Parathyroid adenoma (tissue), 2 donors: ENCODE measurements at regions not wholly inside any gene's neighbourhood (a gene's known extent, or its start where the extent isn't known, plus 50 kb on each side); places are given as distances from the start of the nearest gene placed in this dataset.

Experiments used
- H2AFZ ChIP-seq: fragments of 300-600 bp; sonication (generic); one replicate; pipeline ENCODE4 v1.7.0; 2017; ENCODE audit warnings: antibody characterized with exemption, mild to moderate bottlenecking
- H3K27ac ChIP-seq: fragments of 300-600 bp; sonication (generic); one replicate; pipeline ENCODE4 v1.7.0; 2017
- H3K27me3 ChIP-seq: fragments of 300-600 bp; sonication (generic); one replicate; pipeline ENCODE4 v1.7.0; 2017; ENCODE audit warnings: low read length; ENCODE audit not compliant: control insufficient read depth, insufficient read depth
- H3K36me3 ChIP-seq: fragments of 300-600 bp; sonication (generic); one replicate; pipeline ENCODE4 v1.7.0; 2017; ENCODE audit warnings: low read length; ENCODE audit not compliant: control insufficient read depth, insufficient read depth
- H3K4me1 ChIP-seq: fragments of 300-600 bp; sonication (generic); one replicate; pipeline ENCODE4 v1.7.0; 2017; ENCODE audit warnings: control low read depth
- H3K4me2 ChIP-seq: fragments of 300-600 bp; sonication (generic); one replicate; pipeline ENCODE4 v1.7.0; 2017; ENCODE audit warnings: low read length
- H3K4me3 ChIP-seq: fragments of 300-600 bp; sonication (generic); one replicate; pipeline ENCODE4 v1.7.0; 2017; ENCODE audit warnings: low read depth, low read length
- H3K79me2 ChIP-seq: fragments of 300-600 bp; sonication (generic); one replicate; pipeline ENCODE4 v1.7.0; 2017; ENCODE audit warnings: control low read depth
- H3K9ac ChIP-seq: fragments of 300-600 bp; sonication (generic); one replicate; pipeline ENCODE4 v1.7.0; 2017; ENCODE audit warnings: mild to moderate bottlenecking
- H3K9me3 ChIP-seq: fragments of 300-600 bp; sonication (generic); one replicate; pipeline ENCODE4 v1.7.0; 2017; ENCODE audit warnings: low read length; ENCODE audit not compliant: control insufficient read depth
- CTCF ChIP-seq: fragments of 300-600 bp; sonication (generic); IDR thresholded peaks from one replicate; pipeline ENCODE4 v1.7.0; 2017; ENCODE audit warnings: antibody characterized with exemption, mild to moderate bottlenecking
- donor health status: primary hyperparathyroidism.

GRCh38 chr3:76377074-76377473, 591.7 kb upstream of the ZNF717 start:
- H3K9ac ChIP-seq = no peak overlapping the region
- H3K4me3 ChIP-seq = no peak overlapping the region
- H3K27me3 ChIP-seq = no peaks in the 10 kb centered on the region
- H3K4me2 ChIP-seq = no peak overlapping the region
- no peak overlapping the region for H2AFZ ChIP-seq
- no peak overlapping the region for H3K27ac ChIP-seq
- no peaks in the 10 kb centered on the region for H3K36me3 ChIP-seq
- no peaks in the 10 kb centered on the region for H3K4me1 ChIP-seq
- no peaks in the 10 kb centered on the region for H3K79me2 ChIP-seq
- no peak for TF ChIP-seq CTCF
- H3K9me3 ChIP-seq = no peaks in the 10 kb centered on the region

GRCh38 chr3:76378789-76379188, 593.4 kb upstream of the ZNF717 start:
- Histone ChIP-seq H2AFZ (no peak overlapping the region), H3K4me1 (no peaks in the 10 kb centered on the region), H3K79me2 (no peaks in the 10 kb centered on the region), H3K36me3 (no peaks in the 10 kb centered on the region), H3K27ac (no peak overlapping the region), H3K9ac (no peak overlapping the region), H3K9me3 (no peaks in the 10 kb centered on the region), H3K4me3 (no peak overlapping the region), H3K4me2 (no peak overlapping the region), H3K27me3 (no peaks in the 10 kb centered on the region)
- TF ChIP-seq CTCF = no peak

- Histone ChIP-seq H3K4me3 (no peak overlapping the region), H3K9me3 (no peaks in the 10 kb centered on the region), H3K36me3 (no peaks in the 10 kb centered on the region), H3K79me2 (no peaks in the 10 kb centered on the region), H2AFZ (no peak overlapping the region), H3K4me2 (no peak overlapping the region), H3K9ac (no peak overlapping the region), H3K4me1 (no peaks in the 10 kb centered on the region), H3K27ac (no peak overlapping the region), H3K27me3 (no peaks in the 10 kb centered on the region)
- no peak for TF ChIP-seq CTCF
These were observed 598.4 kb upstream of the ZNF717 start for GRCh38 chr3:76383781-76384180.

GRCh38 chr3:76387000-76387399, 601.7 kb upstream of the ZNF717 start:
- H3K27me3 ChIP-seq = no peaks in the 10 kb centered on the region
- TF ChIP-seq CTCF = no peak
- H3K36me3 ChIP-seq = no peaks in the 10 kb centered on the region
- no peaks in the 10 kb centered on the region for H3K4me1 ChIP-seq
- no peak overlapping the region for H3K27ac ChIP-seq
- no peak overlapping the region for H2AFZ ChIP-seq
- H3K9ac ChIP-seq = no peak overlapping the region
- H3K4me2 ChIP-seq = no peak overlapping the region
- no peak overlapping the region for H3K4me3 ChIP-seq
- no peaks in the 10 kb centered on the region for H3K79me2 ChIP-seq
- H3K9me3 ChIP-seq = no peaks in the 10 kb centered on the region

- Histone ChIP-seq H3K79me2 (no peaks in the 10 kb centered on the region), H2AFZ (no peak overlapping the region), H3K36me3 (no peaks in the 10 kb centered on the region), H3K9me3 (no peaks in the 10 kb centered on the region), H3K27me3 (no peaks in the 10 kb centered on the region), H3K27ac (no peak overlapping the region), H3K4me1 (no peaks in the 10 kb centered on the region), H3K9ac (no peak overlapping the region), H3K4me3 (no peak overlapping the region), H3K4me2 (no peak overlapping the region)
- TF ChIP-seq CTCF = no peak
These were observed 614.8 kb upstream of the ZNF717 start for GRCh38 chr3:76400141-76400540.
